ENCODE measurements at regions not wholly inside any gene's neighbourhood (a gene's known extent, or its start where the extent isn't known, plus 50 kb on each side); places are given as distances from the start of the nearest gene placed in this dataset.

DNA sequence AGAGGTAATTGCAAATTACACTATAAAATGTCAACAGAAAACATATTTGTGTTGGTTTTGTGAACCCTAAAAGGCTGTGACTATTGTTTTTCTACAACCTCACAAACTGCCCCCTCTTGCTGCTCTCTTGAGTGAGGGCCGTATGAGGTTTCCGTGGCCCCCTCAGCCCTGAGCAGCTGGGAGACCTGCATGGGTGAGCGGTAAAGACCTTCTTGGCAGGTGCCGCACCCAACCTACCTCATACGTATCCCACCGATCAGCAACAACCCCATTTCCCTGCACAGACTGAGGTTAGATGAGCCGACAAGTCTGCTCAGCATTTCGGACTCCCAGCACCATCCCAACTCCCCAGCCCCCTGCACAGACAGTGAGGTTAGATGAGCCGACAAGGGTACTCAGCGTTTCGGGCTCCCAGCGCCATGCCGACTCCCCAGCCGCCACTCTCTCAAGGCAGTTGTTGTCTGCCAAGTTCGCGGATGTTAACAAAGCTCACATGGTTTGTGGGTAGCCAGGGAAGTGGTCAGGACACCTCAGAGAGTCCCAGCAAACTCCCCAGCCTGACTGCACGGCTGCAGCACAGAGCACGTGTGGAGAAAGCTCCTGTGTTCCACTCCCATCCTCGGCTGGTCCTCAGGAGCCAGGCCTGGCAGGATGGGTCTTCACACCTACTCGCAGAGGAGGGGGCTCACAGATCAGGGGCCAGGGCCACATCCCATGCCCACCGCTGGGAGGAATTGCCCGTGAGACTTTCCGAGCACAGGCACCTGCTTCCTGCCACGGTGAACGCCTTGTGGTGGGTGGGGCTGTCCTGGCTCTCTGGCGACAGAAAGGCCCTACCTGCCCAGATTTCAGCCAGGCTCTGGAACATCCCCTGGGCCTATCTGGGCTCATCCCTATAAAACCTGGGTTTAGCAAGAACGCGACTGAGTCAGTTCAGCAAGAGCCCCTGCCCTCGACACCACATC, 502.9 kb downstream of the BRD1 start:
- Histone ChIP-seq H2BK5ac (ENCODE audit: low read length) (no peak overlapping the region), H3K4me3 (ENCODE audit: low read length in 2 of 2) (no peak overlapping the region), H2AK5ac (ENCODE audit: low read depth, low read length) (peak overlapping the region; percentile 35)

GRCh38 chr22:49323751-49324415, 503.8 kb downstream of the BRD1 start:
- peak overlapping the region in 1 of 2 donors; percentile 55 for H3K4me3 ChIP-seq (ENCODE audit: low read length in 2 of 2)
- peaks cover 0 to 5% of the 10 kb centered on the region in 2 donors for H3K9me3 ChIP-seq (replicated peaks in 1 of 2; ENCODE audit: control insufficient read depth in 2 of 2, insufficient read depth in 1 of 2, low read depth in 1 of 2, low read length in 2 of 2)
- peak overlapping the region; percentile 90 for H2AK5ac ChIP-seq (ENCODE audit: low read depth, low read length)
- no peak overlapping the region for H2BK120ac ChIP-seq (ENCODE audit: low read depth, low read length)
- H2BK15ac ChIP-seq (ENCODE audit: low read length): peak overlapping the region; percentile 61
- H3K4me1 ChIP-seq (ENCODE audit: control insufficient read depth in 2 of 2, insufficient read depth in 1 of 2, low read depth in 1 of 2, low read length in 2 of 2): peaks cover 0 to 4% of the 10 kb centered on the region in 2 donors
- no peak overlapping the region for H2AFZ ChIP-seq (ENCODE audit: low read length)
- H3K4ac ChIP-seq (ENCODE audit: low read length): no peak overlapping the region
- H3K23ac ChIP-seq (ENCODE audit: low read depth, low read length, poor library complexity): peak overlapping the region; percentile 87
- H3K27ac ChIP-seq (replicated peaks; ENCODE audit: low read length): no peak overlapping the region
- peak overlapping the region; percentile 40 for H3K18ac ChIP-seq (ENCODE audit: low read length)
- peak overlapping the region; percentile 82 for H2BK12ac ChIP-seq (ENCODE audit: low read length)
- H3K36me3 ChIP-seq (replicated peaks in 1 of 2; ENCODE audit: control insufficient read depth in 2 of 2, insufficient read depth in 2 of 2, low read length in 2 of 2): no peaks in the 10 kb centered on the region
- H3K27me3 ChIP-seq (ENCODE audit: control insufficient read depth in 3 of 3, insufficient read depth in 3 of 3, low read depth in 1 of 3, low read length in 3 of 3): peaks cover 0 to 4% (median 0%) of the 10 kb centered on the region in 3 experiments
- H3K79me1 ChIP-seq (ENCODE audit: low read depth, low read length): no peaks in the 10 kb centered on the region
- WGBS, 2 donors (ENCODE audit: extremely low coverage in 2 of 2, insufficient read length in 2 of 2, insufficient replicate concordance in 1 of 2): no CpG with 5 or more reads among the region's 20 CpGs
- no peak overlapping the region for H3K4me2 ChIP-seq (ENCODE audit: insufficient read depth, low read length, poor library complexity, severe bottlenecking)
- H4K91ac ChIP-seq (ENCODE audit: low read depth, low read length, poor library complexity): no peak overlapping the region
- H4K8ac ChIP-seq (ENCODE audit: low read depth, low read length): peak overlapping the region; percentile 75
- DNase-seq (ENCODE audit: low spot score): no peak
- peak overlapping the region; percentile 94 for H3K14ac ChIP-seq (ENCODE audit: low read length)
- peak overlapping the region; percentile 53 for H3K9ac ChIP-seq (ENCODE audit: low read depth, low read length, poor library complexity)
- H2BK5ac ChIP-seq (ENCODE audit: low read length): no peak overlapping the region

More for the DNA sequence above, 502.9 kb downstream of the BRD1 start:
- Histone ChIP-seq H2BK12ac (ENCODE audit: low read length) (peak overlapping the region; percentile 43), H2AFZ (ENCODE audit: low read length) (no peak overlapping the region), H4K91ac (ENCODE audit: low read depth, low read length, poor library complexity) (no peak overlapping the region), H2BK15ac (ENCODE audit: low read length) (no peak overlapping the region), H3K79me1 (ENCODE audit: low read depth, low read length) (no peaks in the 10 kb centered on the region), H2BK120ac (ENCODE audit: low read depth, low read length) (no peak overlapping the region), H3K9ac (ENCODE audit: low read depth, low read length, poor library complexity) (no peak overlapping the region), H3K18ac (ENCODE audit: low read length) (peak overlapping the region; percentile 87), H3K27me3 (ENCODE audit: control insufficient read depth in 3 of 3, insufficient read depth in 3 of 3, low read depth in 1 of 3, low read length in 3 of 3) (peaks cover 0 to 4% (median 0%) of the 10 kb centered on the region in 3 experiments), H3K4ac (ENCODE audit: low read length) (no peak overlapping the region), H3K4me1 (ENCODE audit: control insufficient read depth in 2 of 2, insufficient read depth in 1 of 2, low read depth in 1 of 2, low read length in 2 of 2) (peaks cover 0 to 4% of the 10 kb centered on the region in 2 donors), H3K36me3 (replicated peaks in 1 of 2; ENCODE audit: control insufficient read depth in 2 of 2, insufficient read depth in 2 of 2, low read length in 2 of 2) (no peaks in the 10 kb centered on the region), H3K9me3 (replicated peaks in 1 of 2; ENCODE audit: control insufficient read depth in 2 of 2, insufficient read depth in 1 of 2, low read depth in 1 of 2, low read length in 2 of 2) (peaks cover 0 to 5% of the 10 kb centered on the region in 2 donors), H3K23ac (ENCODE audit: low read depth, low read length, poor library complexity) (peak overlapping the region; percentile 82), H3K27ac (replicated peaks; ENCODE audit: low read length) (no peak overlapping the region), H3K4me2 (ENCODE audit: insufficient read depth, low read length, poor library complexity, severe bottlenecking) (no peak overlapping the region), H4K8ac (ENCODE audit: low read depth, low read length) (no peak overlapping the region), H3K14ac (ENCODE audit: low read length) (no peak overlapping the region)
- DNase-seq (ENCODE audit: low spot score): no peak
- no CpG with 5 or more reads among the region's 29 CpGs for WGBS, 2 donors (ENCODE audit: extremely low coverage in 2 of 2, insufficient read length in 2 of 2, insufficient replicate concordance in 1 of 2)

- Histone ChIP-seq H3K18ac (ENCODE audit: low read length) (no peak overlapping the region), H2BK12ac (ENCODE audit: low read length) (no peak overlapping the region), H2AK5ac (ENCODE audit: low read depth, low read length) (no peak overlapping the region), H3K4me2 (ENCODE audit: insufficient read depth, low read length, poor library complexity, severe bottlenecking) (no peak overlapping the region), H3K4me3 (ENCODE audit: low read length in 2 of 2) (peak overlapping the region in 1 of 2 donors; percentile 55), H2AFZ (ENCODE audit: low read length) (no peak overlapping the region), H3K4me1 (ENCODE audit: control insufficient read depth in 2 of 2, insufficient read depth in 1 of 2, low read depth in 1 of 2, low read length in 2 of 2) (peaks cover 0 to 4% of the 10 kb centered on the region in 2 donors), H3K36me3 (replicated peaks in 1 of 2; ENCODE audit: control insufficient read depth in 2 of 2, insufficient read depth in 2 of 2, low read length in 2 of 2) (no peaks in the 10 kb centered on the region), H3K23ac (ENCODE audit: low read depth, low read length, poor library complexity) (no peak overlapping the region), H3K27ac (replicated peaks; ENCODE audit: low read length) (no peak overlapping the region), H4K91ac (ENCODE audit: low read depth, low read length, poor library complexity) (peak overlapping the region; percentile 34), H3K14ac (ENCODE audit: low read length) (peak overlapping the region; percentile 5), H3K9ac (ENCODE audit: low read depth, low read length, poor library complexity) (peak overlapping the region; percentile 53), H2BK5ac (ENCODE audit: low read length) (no peak overlapping the region), H2BK15ac (ENCODE audit: low read length) (no peak overlapping the region), H3K9me3 (replicated peaks in 1 of 2; ENCODE audit: control insufficient read depth in 2 of 2, insufficient read depth in 1 of 2, low read depth in 1 of 2, low read length in 2 of 2) (peaks cover 0 to 3% of the 10 kb centered on the region in 2 donors), H3K4ac (ENCODE audit: low read length) (no peak overlapping the region), H3K27me3 (ENCODE audit: control insufficient read depth in 3 of 3, insufficient read depth in 3 of 3, low read depth in 1 of 3, low read length in 3 of 3) (peaks cover 0 to 4% (median 0%) of the 10 kb centered on the region in 3 experiments), H3K79me1 (ENCODE audit: low read depth, low read length) (no peaks in the 10 kb centered on the region), H2BK120ac (ENCODE audit: low read depth, low read length) (no peak overlapping the region), H4K8ac (ENCODE audit: low read depth, low read length) (no peak overlapping the region)
- WGBS, 2 donors (ENCODE audit: extremely low coverage in 2 of 2, insufficient read length in 2 of 2, insufficient replicate concordance in 1 of 2): 100% methylated on average over 1 of the region's 11 CpGs; no CpG with 5 or more reads in 1 of the 2 donors
- no peak for DNase-seq (ENCODE audit: low spot score)
Observed at GRCh38 chr22:49322861-49323622, 504.6 kb downstream of the BRD1 start.
